Left lung (tissue), 4 donors: ENCODE measurements at regions not wholly inside any gene's neighbourhood (a gene's known extent, or its start where the extent isn't known, plus 50 kb on each side); places are given as distances from the start of the nearest gene placed in this dataset.

Experiments
- ATAC-seq: fragments of 200-7000 bp; cut with Tn5 transposase; one replicate; pipeline ENCODE4 v1.9.1; 2020; ENCODE audit warnings: moderate library complexity
- DNase-seq, 4 donors: peaks; one replicate each; pipeline ENCODE4 v3.0.0-alpha.2; 2013 to 2020
- H3K27ac ChIP-seq, 2 donors: fragments of 200-600 bp; sonication (generic) in 1 of 2; one replicate each; pipeline versions ENCODE4 v1.5.0 to v1.8.0; 2020 to 2021
- H3K27me3 ChIP-seq, 2 donors: fragments of 200-600 bp; sonication (generic) in 1 of 2; one replicate each; pipeline versions ENCODE4 v1.5.0 to v1.8.0; 2020 to 2021
- H3K36me3 ChIP-seq, 2 donors: fragments of 200-600 bp; sonication (generic) in 1 of 2; one replicate each; pipeline versions ENCODE4 v1.5.0 to v1.8.0; 2020 to 2021
- H3K4me1 ChIP-seq, 2 donors: fragments of 200-600 bp; one replicate each; pipeline ENCODE4 v1.8.0; 2021
- H3K4me3 ChIP-seq, 2 donors: fragments of 200-600 bp; sonication (generic) in 1 of 2; one replicate each; pipeline versions ENCODE4 v1.5.0 to v1.8.0; 2020 to 2021; ENCODE audit warnings: mild to moderate bottlenecking in 1 of 2
- H3K9me3 ChIP-seq, 2 donors: fragments of 200-600 bp; sonication (generic) in 1 of 2; one replicate each; pipeline versions ENCODE4 v1.5.0 to v1.8.0; 2020 to 2021
- CTCF ChIP-seq, 2 donors: fragments of 200-600 bp; sonication (generic) in 1 of 2; IDR thresholded peaks; one replicate each; pipeline versions ENCODE4 v1.5.0 to v1.8.0; 2021; ENCODE audit warnings: antibody characterized with exemption in 2 of 2
- intact Hi-C, 2 donors: fragments of 100-400 bp; cut with DNase I; formaldehyde crosslinking; loops; one replicate each; pipeline versions ENCODE4 v1.11.2 to v1.14.2; 2022
- donor health status: DM: no; HTN: yes; CAD: no.
- donor health status: DM: no; HTN: no; CAD: no.

- no peak for DNase-seq
- Histone ChIP-seq H3K4me3 (no peak overlapping the region), H3K27ac (peak overlapping the region in 1 of 2 donors; percentile 66), H3K4me1 (peaks cover 6 to 21% of the 10 kb centered on the region in 2 donors), H3K27me3 (peaks cover 3 to 11% of the 10 kb centered on the region in 2 donors), H3K9me3 (no peaks in the 10 kb centered on the region), H3K36me3 (no peaks in the 10 kb centered on the region)
- ATAC-seq, result peak; percentile 22
- TF ChIP-seq CTCF (IDR thresholded peaks at IDR 0.05), result no peak
- intact Hi-C loops, result no loop called here
These were observed 352.0 kb downstream of the RRAGC start for GRCh38 chr1:38507563-38507962.

- Histone ChIP-seq H3K4me3 (no peak overlapping the region), H3K27me3 (peaks cover 0 to 7% of the 10 kb centered on the region in 2 donors), H3K9me3 (no peaks in the 10 kb centered on the region), H3K36me3 (no peaks in the 10 kb centered on the region), H3K27ac (no peak overlapping the region), H3K4me1 (peaks cover 6 to 21% of the 10 kb centered on the region in 2 donors)
- intact Hi-C loops, result no loop called here
- TF ChIP-seq CTCF (IDR thresholded peaks at IDR 0.05), result no peak
- ATAC-seq (no peak), DNase-seq (no peak)
These were observed 353.6 kb downstream of the RRAGC start for GRCh38 chr1:38505944-38506343.

- Histone ChIP-seq H3K36me3 (no peaks in the 10 kb centered on the region), H3K9me3 (no peaks in the 10 kb centered on the region), H3K4me1 (peaks cover 1 to 7% of the 10 kb centered on the region in 2 donors), H3K27me3 (peaks cover 0 to 3% of the 10 kb centered on the region in 2 donors), H3K4me3 (no peak overlapping the region), H3K27ac (no peak overlapping the region)
- intact Hi-C loops, result no loop called here
- DNase-seq, result peak in 1 of 4 donors; percentile 21
- ATAC-seq, result no peak
- TF ChIP-seq CTCF (IDR thresholded peaks at IDR 0.05), result no peak
These were observed 356.8 kb downstream of the RRAGC start for GRCh38 chr1:38502758-38503157.

- H3K4me1 ChIP-seq, result no peaks in the 10 kb centered on the region
- H3K9me3 ChIP-seq, result no peaks in the 10 kb centered on the region
- H3K27me3 ChIP-seq, result peaks cover 0 to 3% of the 10 kb centered on the region in 2 donors
- ATAC-seq (no peak), DNase-seq (no peak)
- H3K27ac ChIP-seq, result no peak overlapping the region
- no peak overlapping the region for H3K4me3 ChIP-seq
- no peak for TF ChIP-seq CTCF (IDR thresholded peaks at IDR 0.05)
- intact Hi-C loops, result no loop called here
- no peaks in the 10 kb centered on the region for H3K36me3 ChIP-seq
These were observed 358.7 kb downstream of the RRAGC start for GRCh38 chr1:38500891-38501290.

GRCh38 chr1:38500352-38500751 lies 359.2 kb downstream of the RRAGC start:
- no peaks in the 10 kb centered on the region for H3K4me1 ChIP-seq
- H3K4me3 ChIP-seq, result no peak overlapping the region
- peaks cover 0 to 3% of the 10 kb centered on the region in 2 donors for H3K27me3 ChIP-seq
- H3K27ac ChIP-seq, result no peak overlapping the region
- no peak for DNase-seq
- ATAC-seq, result no peak
- H3K9me3 ChIP-seq, result no peaks in the 10 kb centered on the region
- H3K36me3 ChIP-seq, result no peaks in the 10 kb centered on the region
- intact Hi-C loops, result no loop called here
- peak; percentile 15 to 33 for TF ChIP-seq CTCF (IDR thresholded peaks at IDR 0.05)
